ENCODE measurements at regions not wholly inside any gene's neighbourhood (a gene's known extent, or its start where the extent isn't known, plus 50 kb on each side); places are given as distances from the start of the nearest gene placed in this dataset.

- DNase-seq (no peak), ATAC-seq (no peak)
- no peak overlapping the region for H3K4me3 ChIP-seq
- no peaks in the 10 kb centered on the region for H3K36me3 ChIP-seq
- no peak overlapping the region for H3K27ac ChIP-seq
- intact Hi-C loops (cut with DNase I): no loop called here
- no peak for TF ChIP-seq CTCF (IDR thresholded peaks at IDR 0.05)
- no peaks in the 10 kb centered on the region for H3K27me3 ChIP-seq (ENCODE audit: low read depth)
- no peaks in the 10 kb centered on the region for H3K9me3 ChIP-seq
- no peaks in the 10 kb centered on the region for H3K4me1 ChIP-seq
Measured at GRCh38 chr11:112499153-112499880, 238.7 kb upstream of the PLET1 start.

GRCh38 chr11:112499881-112500204, 239.2 kb upstream of the PLET1 start:
- no peaks in the 10 kb centered on the region for H3K4me1 ChIP-seq
- no peak for TF ChIP-seq CTCF (IDR thresholded peaks at IDR 0.05)
- no peaks in the 10 kb centered on the region for H3K36me3 ChIP-seq
- intact Hi-C loops (cut with DNase I): no loop called here
- no peaks in the 10 kb centered on the region for H3K9me3 ChIP-seq
- H3K4me3 ChIP-seq: no peak overlapping the region
- no peak overlapping the region for H3K27ac ChIP-seq
- DNase-seq (no peak), ATAC-seq (no peak)
- H3K27me3 ChIP-seq (ENCODE audit: low read depth): no peaks in the 10 kb centered on the region

- H3K9me3 ChIP-seq: no peaks in the 10 kb centered on the region
- no peak for TF ChIP-seq CTCF (IDR thresholded peaks at IDR 0.05)
- DNase-seq (no peak), ATAC-seq (no peak)
- no peaks in the 10 kb centered on the region for H3K36me3 ChIP-seq
- intact Hi-C loops (cut with DNase I): no loop called here
- H3K4me3 ChIP-seq: no peak overlapping the region
- no peaks in the 10 kb centered on the region for H3K27me3 ChIP-seq (ENCODE audit: low read depth)
- no peak overlapping the region for H3K27ac ChIP-seq
- H3K4me1 ChIP-seq: no peaks in the 10 kb centered on the region
Measured at GRCh38 chr11:112503410-112503809, 242.8 kb upstream of the PLET1 start.

DNA sequence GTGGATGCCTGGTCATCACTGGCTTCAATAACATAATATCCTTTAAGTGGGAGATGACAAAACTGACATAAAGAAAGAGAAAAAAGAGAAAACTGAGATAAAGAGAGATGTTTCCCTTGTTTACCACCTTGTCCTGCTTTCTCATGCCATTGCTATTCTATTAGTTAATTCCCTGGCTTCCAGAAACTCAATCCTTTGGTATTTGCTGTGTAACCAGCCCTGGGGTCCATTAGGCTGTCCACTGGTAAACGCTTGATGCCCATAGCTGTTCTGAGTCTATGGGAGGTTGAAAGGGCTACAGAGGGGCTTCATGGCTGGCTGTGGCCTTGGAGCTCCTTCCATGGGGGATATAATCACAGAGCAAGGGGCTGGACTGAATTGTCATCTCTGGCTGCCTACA, 243.4 kb upstream of the PLET1 start:
- intact Hi-C loops (cut with DNase I): no loop called here
- no peaks in the 10 kb centered on the region for H3K4me1 ChIP-seq
- no peaks in the 10 kb centered on the region for H3K9me3 ChIP-seq
- DNase-seq (no peak), ATAC-seq (no peak)
- no peaks in the 10 kb centered on the region for H3K27me3 ChIP-seq (ENCODE audit: low read depth)
- no peak overlapping the region for H3K4me3 ChIP-seq
- no peaks in the 10 kb centered on the region for H3K36me3 ChIP-seq
- no peak overlapping the region for H3K27ac ChIP-seq
- no peak for TF ChIP-seq CTCF (IDR thresholded peaks at IDR 0.05)

DNA sequence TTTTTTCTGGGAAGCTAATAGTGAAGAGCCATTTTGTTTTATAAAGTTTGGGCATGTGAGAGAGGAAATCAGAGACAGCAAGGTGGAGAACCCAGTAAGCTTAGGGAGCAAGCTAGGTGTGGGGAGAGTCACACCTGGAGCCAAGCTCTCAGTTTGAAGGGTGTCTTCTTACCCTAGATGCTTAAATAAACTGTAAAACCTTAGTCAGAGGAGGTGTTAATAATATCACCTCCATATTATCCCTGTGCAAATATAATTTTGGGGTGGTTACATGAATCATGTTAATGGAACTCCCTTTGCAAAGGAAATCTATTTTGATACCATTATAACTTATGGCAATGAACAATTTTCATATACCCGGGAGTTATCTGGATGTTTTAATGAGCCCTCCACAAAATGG, 246.2 kb upstream of the PLET1 start:
- ATAC-seq (no peak), DNase-seq (no peak)
- intact Hi-C loops (cut with DNase I): no loop called here
- TF ChIP-seq CTCF (IDR thresholded peaks at IDR 0.05): no peak
- no peaks in the 10 kb centered on the region for H3K9me3 ChIP-seq
- H3K27ac ChIP-seq: no peak overlapping the region
- no peaks in the 10 kb centered on the region for H3K4me1 ChIP-seq
- H3K36me3 ChIP-seq: no peaks in the 10 kb centered on the region
- H3K27me3 ChIP-seq (ENCODE audit: low read depth): no peaks in the 10 kb centered on the region
- no peak overlapping the region for H3K4me3 ChIP-seq

Data from lower lobe of right lung (tissue), 2 donors.